ENCODE measurements at regions not wholly inside any gene's neighbourhood (a gene's known extent, or its start where the extent isn't known, plus 50 kb on each side); places are given as distances from the start of the nearest gene placed in this dataset.

- no peak for DNase-seq (ENCODE audit: low read depth, low spot score)
- ChIA-PET CTCF (no interaction called here), POLR2A (no interaction called here)
These were observed 69.7 kb upstream of the NOCT start for GRCh38 chr4:138945840-138946239.

GRCh38 chr4:138945401-138945800, 70.2 kb upstream of the NOCT start:
- Histone ChIP-seq H3K4me3 (ENCODE audit: low read depth, low read length) (no peak overlapping the region), H3K27ac (ENCODE audit: low read depth, low read length) (no peak overlapping the region), H3K9me3 (ENCODE audit: control insufficient read depth, insufficient read depth, low read length) (no peaks in the 10 kb centered on the region), H3K27me3 (ENCODE audit: control insufficient read depth, insufficient read depth, low read length) (no peaks in the 10 kb centered on the region)
- POLR2A ChIA-PET: no interaction called here
- no peak for DNase-seq (ENCODE audit: low read depth, low spot score)
- CTCF ChIA-PET: no interaction called here
- TF ChIP-seq CTCF (IDR thresholded peaks at IDR 0.05; ENCODE audit: low read depth, low read length): no peak

More at GRCh38 chr4:138945840-138946239, 69.7 kb upstream of the NOCT start:
- Histone ChIP-seq H3K9me3 (ENCODE audit: control insufficient read depth, insufficient read depth, low read length) (no peaks in the 10 kb centered on the region), H3K27ac (ENCODE audit: low read depth, low read length) (no peak overlapping the region), H3K4me3 (ENCODE audit: low read depth, low read length) (no peak overlapping the region), H3K27me3 (ENCODE audit: control insufficient read depth, insufficient read depth, low read length) (no peaks in the 10 kb centered on the region)
- no peak for TF ChIP-seq CTCF (IDR thresholded peaks at IDR 0.05; ENCODE audit: low read depth, low read length)

- CTCF ChIA-PET: interaction anchor here (0.6 kb wide), 2 partner anchors 118 to 1676 kb away, joined by 3 read pairs; no protein-coding TSS in a partner anchor
- no peaks in the 10 kb centered on the region for H3K9me3 ChIP-seq (ENCODE audit: control insufficient read depth, insufficient read depth, low read length)
- no peaks in the 10 kb centered on the region for H3K27me3 ChIP-seq (ENCODE audit: control insufficient read depth, insufficient read depth, low read length)
- POLR2A ChIA-PET: interaction anchor here (0.6 kb wide), 1 partner anchor 10 kb away, joined by 3 read pairs; no protein-coding TSS in a partner anchor
- no peak overlapping the region for H3K27ac ChIP-seq (ENCODE audit: low read depth, low read length)
- DNase-seq (ENCODE audit: low read depth, low spot score): no peak
- TF ChIP-seq CTCF (IDR thresholded peaks at IDR 0.05; ENCODE audit: low read depth, low read length): no peak
- no peak overlapping the region for H3K4me3 ChIP-seq (ENCODE audit: low read depth, low read length)
These were observed 71.7 kb upstream of the NOCT start for GRCh38 chr4:138943893-138944292.

GRCh38 chr4:138941037-138941436, 74.5 kb upstream of the NOCT start:
- H3K9me3 ChIP-seq (ENCODE audit: control insufficient read depth, insufficient read depth, low read length): no peaks in the 10 kb centered on the region
- H3K27me3 ChIP-seq (ENCODE audit: control insufficient read depth, insufficient read depth, low read length): no peaks in the 10 kb centered on the region
- no peak for DNase-seq (ENCODE audit: low read depth, low spot score)
- no peak for TF ChIP-seq CTCF (IDR thresholded peaks at IDR 0.05; ENCODE audit: low read depth, low read length)
- no peak overlapping the region for H3K27ac ChIP-seq (ENCODE audit: low read depth, low read length)
- no peak overlapping the region for H3K4me3 ChIP-seq (ENCODE audit: low read depth, low read length)
- POLR2A ChIA-PET: no interaction called here
- CTCF ChIA-PET: interaction anchor here (0.6 to 1.9 kb wide), 2 partner anchors 9 to 1412 kb away, joined by 3 to 7 read pairs; no protein-coding TSS in a partner anchor

DNA sequence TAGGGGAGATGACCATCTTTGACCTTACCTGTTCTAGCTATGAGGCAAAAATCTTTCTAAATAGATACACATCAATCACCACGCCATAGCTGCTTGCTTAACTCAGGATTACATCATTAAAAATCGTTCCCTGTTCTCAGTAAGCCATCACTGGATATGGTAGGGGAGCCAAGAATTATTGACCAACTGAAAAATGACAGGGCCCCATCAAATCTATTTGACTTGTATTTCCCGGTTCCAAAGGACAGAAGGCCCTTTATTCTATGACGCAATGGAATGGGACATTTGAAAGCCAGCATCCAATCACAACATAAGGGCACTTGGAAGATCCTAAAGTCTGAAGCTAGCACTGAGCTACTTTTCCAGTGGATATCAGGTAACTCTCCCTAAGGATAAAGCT, 75.6 kb upstream of the NOCT start:
- ChIA-PET CTCF (interaction anchor here (1.2 to 3.4 kb wide), 3 partner anchors 10 to 906 kb away, joined by 4 to 24 read pairs (median 7); no protein-coding TSS in a partner anchor), POLR2A (no interaction called here)
- TF ChIP-seq CTCF (IDR thresholded peaks at IDR 0.05; ENCODE audit: low read depth, low read length): no peak
- no peaks in the 10 kb centered on the region for H3K9me3 ChIP-seq (ENCODE audit: control insufficient read depth, insufficient read depth, low read length)
- H3K4me3 ChIP-seq (ENCODE audit: low read depth, low read length): no peak overlapping the region
- DNase-seq (ENCODE audit: low read depth, low spot score): no peak
- H3K27me3 ChIP-seq (ENCODE audit: control insufficient read depth, insufficient read depth, low read length): no peaks in the 10 kb centered on the region
- H3K27ac ChIP-seq (ENCODE audit: low read depth, low read length): no peak overlapping the region
